ENCODE measurements at regions not wholly inside any gene's neighbourhood (a gene's known extent, or its start where the extent isn't known, plus 50 kb on each side); places are given as distances from the start of the nearest gene placed in this dataset.

DNA sequence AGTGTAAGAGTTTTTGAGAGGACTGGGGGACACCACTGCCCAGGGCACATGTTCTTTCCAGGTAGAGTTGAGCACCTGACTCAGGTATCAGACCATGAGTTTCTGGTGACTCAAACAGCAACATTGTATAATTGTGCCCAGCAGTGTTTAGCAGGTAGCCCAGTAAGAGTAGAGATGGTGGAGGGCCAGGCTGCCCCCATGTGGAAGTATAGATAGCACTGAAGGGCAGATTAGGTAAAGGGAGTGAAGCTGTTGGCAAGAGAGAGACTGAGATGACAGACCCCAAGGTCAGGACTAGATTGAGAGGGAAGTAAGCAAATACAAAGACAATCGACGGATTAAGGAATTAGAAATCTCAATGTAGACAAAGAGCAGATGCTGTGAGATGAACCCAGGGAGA lies 74.6 kb downstream of the TRIM42 start:
- H3K4me3 ChIP-seq = no peak overlapping the region
- no peak for DNase-seq
- H3K27ac ChIP-seq = no peak overlapping the region
- in situ Hi-C loops (cut with MboI; ENCODE audit: low pct_ligation_motif_present in 1 of 4, low pct_unique_long_range_greater_than_20kb in 1 of 4, low sequenced_read_pairs in 3 of 4) (no loop called here), intact Hi-C loops (cut with DNase I; ENCODE audit: low total_unique reads) (no loop called here)
- H3K4me1 ChIP-seq = no peaks in the 10 kb centered on the region
- H3K9me3 ChIP-seq = no peaks in the 10 kb centered on the region
- TF ChIP-seq, protein P1, sequence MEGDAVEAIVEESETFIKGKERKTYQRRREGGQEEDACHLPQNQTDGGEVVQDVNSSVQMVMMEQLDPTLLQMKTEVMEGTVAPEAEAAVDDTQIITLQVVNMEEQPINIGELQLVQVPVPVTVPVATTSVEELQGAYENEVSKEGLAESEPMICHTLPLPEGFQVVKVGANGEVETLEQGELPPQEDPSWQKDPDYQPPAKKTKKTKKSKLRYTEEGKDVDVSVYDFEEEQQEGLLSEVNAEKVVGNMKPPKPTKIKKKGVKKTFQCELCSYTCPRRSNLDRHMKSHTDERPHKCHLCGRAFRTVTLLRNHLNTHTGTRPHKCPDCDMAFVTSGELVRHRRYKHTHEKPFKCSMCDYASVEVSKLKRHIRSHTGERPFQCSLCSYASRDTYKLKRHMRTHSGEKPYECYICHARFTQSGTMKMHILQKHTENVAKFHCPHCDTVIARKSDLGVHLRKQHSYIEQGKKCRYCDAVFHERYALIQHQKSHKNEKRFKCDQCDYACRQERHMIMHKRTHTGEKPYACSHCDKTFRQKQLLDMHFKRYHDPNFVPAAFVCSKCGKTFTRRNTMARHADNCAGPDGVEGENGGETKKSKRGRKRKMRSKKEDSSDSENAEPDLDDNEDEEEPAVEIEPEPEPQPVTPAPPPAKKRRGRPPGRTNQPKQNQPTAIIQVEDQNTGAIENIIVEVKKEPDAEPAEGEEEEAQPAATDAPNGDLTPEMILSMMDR (IDR thresholded peaks at IDR 0.05) = no peak
- TF ChIP-seq EP300 (IDR thresholded peaks at IDR 0.05; ENCODE audit: low read depth) (no peak), POLR2AphosphoS5 (IDR thresholded peaks at IDR 0.05) (no peak), POLR2A (IDR thresholded peaks at IDR 0.05) (no peak)
- H3K27me3 ChIP-seq = no peaks in the 10 kb centered on the region
- 64 to 75% methylated on average over 2 of the region's 2 CpGs for WGBS, 2 donors (ENCODE audit: low coverage in 1 of 2)
- no peaks in the 10 kb centered on the region for H3K36me3 ChIP-seq

DNA sequence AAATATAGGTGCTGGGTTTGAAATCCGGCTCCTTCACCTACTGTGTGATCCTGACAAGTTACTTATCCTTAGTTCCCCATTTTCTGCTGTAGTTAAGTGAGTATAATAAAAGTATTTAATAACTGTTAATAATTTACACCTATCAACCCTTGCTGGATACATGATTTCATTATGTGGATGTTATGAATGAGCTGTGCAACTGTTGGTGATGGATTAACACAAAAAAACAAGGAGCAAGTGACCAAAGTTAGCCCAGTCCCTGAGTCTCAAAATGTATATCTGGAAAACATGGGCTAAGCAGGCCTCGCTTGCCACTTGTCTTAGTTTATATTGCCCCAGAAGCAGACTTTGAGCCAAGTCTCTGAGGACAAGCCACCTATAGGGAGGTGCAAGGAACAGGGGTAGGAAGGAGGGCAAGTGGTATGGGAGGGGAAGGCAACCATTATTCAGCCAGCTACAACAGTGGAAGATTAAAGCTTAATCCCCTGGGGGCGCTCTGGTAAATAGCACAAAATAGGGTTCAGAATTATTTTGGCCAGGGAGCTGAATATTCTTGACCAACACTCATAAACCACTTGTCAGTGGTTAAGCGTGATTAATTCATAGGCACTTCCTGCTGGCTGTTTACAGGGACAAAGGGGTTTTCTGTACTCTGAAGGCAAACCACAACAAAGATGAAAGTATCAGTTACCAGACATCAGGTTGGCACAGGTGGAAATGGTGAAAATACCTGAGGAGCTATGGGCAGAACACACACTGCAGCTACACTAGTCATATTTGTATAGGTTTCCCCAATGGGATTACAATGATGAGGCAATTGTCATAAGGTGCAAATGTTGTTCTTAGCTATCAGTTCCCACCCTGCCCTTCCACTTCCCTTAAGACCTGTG lies 76.2 kb downstream of the TRIM42 start:
- intact Hi-C loops (cut with DNase I; ENCODE audit: low total_unique reads) (no loop called here), in situ Hi-C loops (cut with MboI; ENCODE audit: low pct_ligation_motif_present in 1 of 4, low pct_unique_long_range_greater_than_20kb in 1 of 4, low sequenced_read_pairs in 3 of 4) (no loop called here)
- Histone ChIP-seq H3K27me3 (no peaks in the 10 kb centered on the region), H3K9me3 (no peaks in the 10 kb centered on the region), H3K27ac (no peak overlapping the region), H3K36me3 (no peaks in the 10 kb centered on the region), H3K4me1 (no peaks in the 10 kb centered on the region), H3K4me3 (no peak overlapping the region)
- 57 to 67% methylated on average over 4 of the region's 4 CpGs for WGBS, 2 donors (ENCODE audit: low coverage in 1 of 2)
- no peak for DNase-seq
- TF ChIP-seq EP300 (IDR thresholded peaks at IDR 0.05; ENCODE audit: low read depth) (no peak), POLR2A (IDR thresholded peaks at IDR 0.05) (no peak), POLR2AphosphoS5 (IDR thresholded peaks at IDR 0.05) (no peak)
- TF ChIP-seq, protein P1 (IDR thresholded peaks at IDR 0.05) = no peak

DNA sequence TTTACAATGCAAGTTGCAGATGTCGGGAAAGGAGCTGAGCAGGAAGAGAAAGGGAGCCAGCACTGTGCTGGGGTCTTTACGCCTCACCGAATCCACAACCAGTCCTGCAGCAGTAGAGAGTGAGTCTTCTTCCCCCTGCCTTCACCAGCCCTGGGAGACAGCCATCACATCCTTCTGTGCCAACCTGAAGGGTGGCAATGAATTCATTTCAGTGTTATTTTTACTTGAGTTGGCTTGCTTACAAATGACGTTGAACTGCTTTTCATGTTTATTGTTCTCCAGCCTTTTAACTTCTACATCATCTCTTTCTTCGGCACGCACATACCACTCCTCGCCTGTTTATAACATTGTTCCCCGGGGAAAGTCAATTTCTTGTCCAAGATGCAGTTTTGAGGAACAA lies 77.1 kb downstream of the TRIM42 start:
- intact Hi-C loops (cut with DNase I; ENCODE audit: low total_unique reads) (no loop called here), in situ Hi-C loops (cut with MboI; ENCODE audit: low pct_ligation_motif_present in 1 of 4, low pct_unique_long_range_greater_than_20kb in 1 of 4, low sequenced_read_pairs in 3 of 4) (no loop called here)
- Histone ChIP-seq H3K27me3 (no peaks in the 10 kb centered on the region), H3K36me3 (no peaks in the 10 kb centered on the region), H3K9me3 (no peaks in the 10 kb centered on the region), H3K27ac (no peak overlapping the region), H3K4me1 (no peaks in the 10 kb centered on the region), H3K4me3 (no peak overlapping the region)
- 51 to 65% methylated on average over 2 to 8 of the region's 8 CpGs for WGBS, 2 donors (ENCODE audit: low coverage in 1 of 2)
- TF ChIP-seq POLR2A (IDR thresholded peaks at IDR 0.05) (no peak), EP300 (IDR thresholded peaks at IDR 0.05; ENCODE audit: low read depth) (no peak)
- TF ChIP-seq, protein P1 (IDR thresholded peaks at IDR 0.05) = no peak
- DNase-seq = no peak

DNA sequence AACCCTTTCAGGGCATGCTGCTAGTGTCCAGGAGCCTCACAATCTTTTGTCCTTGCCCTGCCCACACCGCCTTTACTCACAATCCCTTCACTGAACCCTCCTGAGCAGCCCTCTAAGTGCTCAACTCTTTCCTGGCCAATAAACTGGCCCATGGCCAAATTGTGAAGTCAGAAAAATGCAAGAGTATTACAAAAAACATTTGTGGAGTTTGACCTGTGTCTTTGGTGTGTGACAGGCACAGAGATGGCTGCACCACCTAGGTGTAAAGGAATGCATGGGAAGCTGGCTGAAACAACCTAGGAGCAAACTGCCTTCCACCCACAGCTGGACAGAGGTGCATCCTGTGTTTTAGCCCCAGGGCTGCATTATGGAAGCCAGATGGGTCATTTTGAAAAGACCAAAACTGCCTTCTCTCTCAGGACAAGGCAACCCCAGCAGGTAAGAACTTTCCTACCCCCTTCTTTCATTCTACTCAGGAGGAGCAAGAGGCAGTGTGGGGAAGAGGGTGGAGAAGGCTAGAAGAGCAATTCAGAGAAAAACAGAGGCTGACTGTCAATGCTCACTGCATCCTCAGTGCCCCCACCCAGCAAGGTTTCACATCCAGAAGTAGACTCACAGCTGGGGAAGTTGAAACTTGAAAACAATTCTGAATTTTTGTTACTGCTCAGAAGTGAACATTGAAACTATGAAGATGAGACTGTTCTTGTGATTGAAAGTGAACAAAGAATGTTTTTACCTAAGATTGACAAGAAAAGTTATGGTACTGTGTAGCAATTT lies 78.6 kb downstream of the TRIM42 start:
- no peaks in the 10 kb centered on the region for H3K4me1 ChIP-seq
- H3K4me3 ChIP-seq = no peak overlapping the region
- WGBS, 2 donors (ENCODE audit: low coverage in 1 of 2) = 52% methylated on average over 1 of the region's 1 CpG; no CpG with 5 or more reads in 1 of the 2 donors
- intact Hi-C loops (cut with DNase I; ENCODE audit: low total_unique reads) (no loop called here), in situ Hi-C loops (cut with MboI; ENCODE audit: low pct_ligation_motif_present in 1 of 4, low pct_unique_long_range_greater_than_20kb in 1 of 4, low sequenced_read_pairs in 3 of 4) (no loop called here)
- no peak for TF ChIP-seq POLR2AphosphoS5 (IDR thresholded peaks at IDR 0.05)
- TF ChIP-seq, protein P1 (IDR thresholded peaks at IDR 0.05) = no peak
- no peak for TF ChIP-seq POLR2A (IDR thresholded peaks at IDR 0.05)
- TF ChIP-seq EP300 (IDR thresholded peaks at IDR 0.05; ENCODE audit: low read depth) = no peak
- H3K9me3 ChIP-seq = no peaks in the 10 kb centered on the region
- H3K36me3 ChIP-seq = no peaks in the 10 kb centered on the region
- no peaks in the 10 kb centered on the region for H3K27me3 ChIP-seq
- DNase-seq = no peak
- no peak overlapping the region for H3K27ac ChIP-seq

Data from transverse colon (tissue), 4 donors.